Thyroid gland (tissue), 4 donors: ENCODE measurements at regions not wholly inside any gene's neighbourhood (a gene's known extent, or its start where the extent isn't known, plus 50 kb on each side); places are given as distances from the start of the nearest gene placed in this dataset.

Source experiments
- POLR2A ChIP-seq, 2 donors: fragments of 450-650 bp; IDR thresholded peaks; one replicate each; pipeline ENCODE4 v1.6.1; 2017; ENCODE audit warnings: antibody characterized with exemption in 2 of 2, mild to moderate bottlenecking in 2 of 2, moderate library complexity in 1 of 2
- TF ChIP-seq, protein P1 (sequence below), 6 experiments: fragments of 200-600 bp in 3 of 6; fragments of 450-650 bp in 3 of 6; sonication (generic) in 3 of 6; IDR thresholded peaks; one replicate each; pipeline ENCODE4 v1.5.1; 2016 to 2019; ENCODE audit warnings: antibody characterized with exemption in 6 of 6, mild to moderate bottlenecking in 2 of 6, inconsistent platforms in 1 of 6, moderate library complexity in 1 of 6

DNA sequence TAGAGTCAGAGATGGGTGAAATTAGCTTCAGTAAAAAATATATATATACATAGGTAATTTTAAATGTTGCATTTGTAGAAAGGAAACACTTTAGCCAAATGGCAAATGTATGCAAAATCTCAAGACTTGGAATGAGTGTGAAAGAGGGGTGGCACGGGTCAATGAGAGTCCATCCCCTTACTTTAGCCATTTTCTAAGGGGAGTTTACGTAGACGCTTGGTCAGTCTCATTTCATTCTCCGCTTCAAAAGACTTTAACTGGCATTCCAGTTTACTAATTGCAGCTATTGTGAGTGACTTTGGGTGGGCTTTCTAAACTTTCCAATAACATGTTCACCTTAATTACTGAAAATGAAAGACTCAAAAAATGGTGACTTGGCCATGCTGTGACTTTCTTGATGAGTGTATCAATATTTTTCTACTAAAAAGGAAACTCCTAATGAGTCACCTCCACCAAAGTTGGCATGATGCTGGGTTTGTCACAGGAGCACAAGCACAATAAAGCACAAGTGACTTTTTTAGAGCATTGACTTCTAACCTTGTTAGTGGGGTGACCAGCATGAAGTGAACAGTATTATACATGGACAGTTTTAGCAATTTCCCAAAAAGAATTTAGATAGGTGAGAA is 356.0 kb upstream of the RASGEF1B start:
- TF ChIP-seq, protein P1, sequence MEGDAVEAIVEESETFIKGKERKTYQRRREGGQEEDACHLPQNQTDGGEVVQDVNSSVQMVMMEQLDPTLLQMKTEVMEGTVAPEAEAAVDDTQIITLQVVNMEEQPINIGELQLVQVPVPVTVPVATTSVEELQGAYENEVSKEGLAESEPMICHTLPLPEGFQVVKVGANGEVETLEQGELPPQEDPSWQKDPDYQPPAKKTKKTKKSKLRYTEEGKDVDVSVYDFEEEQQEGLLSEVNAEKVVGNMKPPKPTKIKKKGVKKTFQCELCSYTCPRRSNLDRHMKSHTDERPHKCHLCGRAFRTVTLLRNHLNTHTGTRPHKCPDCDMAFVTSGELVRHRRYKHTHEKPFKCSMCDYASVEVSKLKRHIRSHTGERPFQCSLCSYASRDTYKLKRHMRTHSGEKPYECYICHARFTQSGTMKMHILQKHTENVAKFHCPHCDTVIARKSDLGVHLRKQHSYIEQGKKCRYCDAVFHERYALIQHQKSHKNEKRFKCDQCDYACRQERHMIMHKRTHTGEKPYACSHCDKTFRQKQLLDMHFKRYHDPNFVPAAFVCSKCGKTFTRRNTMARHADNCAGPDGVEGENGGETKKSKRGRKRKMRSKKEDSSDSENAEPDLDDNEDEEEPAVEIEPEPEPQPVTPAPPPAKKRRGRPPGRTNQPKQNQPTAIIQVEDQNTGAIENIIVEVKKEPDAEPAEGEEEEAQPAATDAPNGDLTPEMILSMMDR (IDR thresholded peaks at IDR 0.05), result no peak
- TF ChIP-seq POLR2A (IDR thresholded peaks at IDR 0.05), result no peak
